K562 (cell line): ENCODE measurements at regions not wholly inside any gene's neighbourhood (a gene's known extent, or its start where the extent isn't known, plus 50 kb on each side); places are given as distances from the start of the nearest gene placed in this dataset.

ENCODE experiments used
- ATAC-seq: fragments of 200-7000 bp; cut with Tn5 transposase; 3 replicates; pipeline ENCODE4 v1.9.1; 2020; ENCODE audit warnings: moderate library complexity
- BruUV-seq: library from RNA; stranded (reverse); fragments of 400-500 nt; replicated peaks from 2 replicates; lab custom pipeline; 2021; lab: Mats Ljungman, UMichigan
- CTCF ChIA-PET: fragments of 300-600 bp; formaldehyde crosslinking; extraction: SDS; loops from one replicate; lab custom pipeline; 2021; ENCODE audit warnings: low intra/inter-chr PET ratio; lab: Yijun Ruan, JAX
- POLR2A ChIA-PET: fragments of 300-600, 350-650 bp; sonication (Branson Sonifier 250); formaldehyde crosslinking; extraction: SDS; loops from one replicate; lab custom pipeline; 2021; ENCODE audit warnings: antibody characterized with exemption, inconsistent platforms; lab: Yijun Ruan, JAX
- DNase-seq, 4 experiments: peaks; one replicate each; pipeline versions ENCODE4 v3.0.0 to v3.0.0-alpha.2; 2011 to 2018; ENCODE audit warnings: low spot score in 3 of 4, mixed read lengths in 3 of 4; ENCODE audit errors: extremely low read depth in 1 of 4
- FAIRE-seq: peaks from 2 replicates; lab custom pipeline; 2011; peaks lifted over from hg19 to GRCh38; lab: Jason Lieb, UNC
- H2AFZ ChIP-seq: 2 replicates; pipeline ENCODE4 v1.6.0; 2011; ENCODE audit warnings: low read depth, low read length, control low read depth, inconsistent platforms
- H3K27ac ChIP-seq: fragments of 200-600 bp; 3 replicates; pipeline ENCODE4 v1.8.0; 2011; ENCODE audit warnings: low read depth, mild to moderate bottlenecking, control low read depth, inconsistent platforms, low read length, moderate library complexity, mixed read lengths; ENCODE audit errors: extremely low read depth
- H3K27me3 ChIP-seq, 2 experiments: fragments of 300-600 bp in 1 of 2; 2 replicates in 1 of 2; 3 replicates in 1 of 2; pipeline versions ENCODE4 v1.6.0 to v1.8.0; 2011; ENCODE audit warnings: inconsistent platforms in 2 of 2, low read length in 2 of 2, mild to moderate bottlenecking in 1 of 2, mixed read lengths in 1 of 2, moderate library complexity in 1 of 2; ENCODE audit not compliant: control insufficient read depth in 2 of 2, insufficient read depth in 2 of 2
- H3K36me3 ChIP-seq: fragments of 300-600 bp; 3 replicates; pipeline ENCODE4 v1.8.0; 2011; ENCODE audit warnings: mild to moderate bottlenecking, low read length, inconsistent platforms; ENCODE audit not compliant: control insufficient read depth, insufficient read depth
- H3K4me1 ChIP-seq, 2 experiments: fragments of 200-600 bp in 1 of 2; replicated peaks in 1 of 2; 2 replicates in 1 of 2; 3 replicates in 1 of 2; pipeline versions ENCODE4 v1.5.1 to v1.8.0; 2011; ENCODE audit warnings: inconsistent platforms in 2 of 2, low read length in 2 of 2, mild to moderate bottlenecking in 1 of 2, mixed read lengths in 1 of 2, moderate library complexity in 1 of 2; ENCODE audit not compliant: control insufficient read depth in 2 of 2, insufficient read depth in 2 of 2
- H3K4me2 ChIP-seq: 2 replicates; pipeline ENCODE4 v1.6.1; 2011; ENCODE audit warnings: low read length, control low read depth, inconsistent platforms, mixed read lengths; ENCODE audit not compliant: insufficient read depth
- H3K4me3 ChIP-seq: fragments of 200-600 bp; sonication (generic), shearing (Covaris generic); 2 replicates; pipeline ENCODE4 v1.5.1; 2016; ENCODE audit warnings: control low read depth, inconsistent platforms
- H3K79me2 ChIP-seq: fragments of 200-600 bp; 3 replicates; pipeline ENCODE4 v1.8.0; 2011; ENCODE audit warnings: low read length, inconsistent platforms; ENCODE audit not compliant: control insufficient read depth, insufficient read depth
- H3K9ac ChIP-seq, 2 experiments: 2 replicates each; pipeline versions ENCODE4 v1.6.0 to v1.6.1; 2011; ENCODE audit warnings: low read depth in 2 of 2, low read length in 2 of 2, control low read depth in 1 of 2, inconsistent platforms in 1 of 2, mild to moderate bottlenecking in 1 of 2, mixed read lengths in 1 of 2; ENCODE audit not compliant: insufficient read depth in 1 of 2
- H3K9me1 ChIP-seq: one replicate; pipeline ENCODE4 v1.6.0; 2011; ENCODE audit warnings: inconsistent platforms, mild to moderate bottlenecking, low read length, moderate library complexity; ENCODE audit not compliant: control insufficient read depth, insufficient read depth
- H3K9me3 ChIP-seq: replicated peaks from 2 replicates; pipeline ENCODE4 v1.5.1; 2011; ENCODE audit warnings: low read depth, low read length, inconsistent platforms; ENCODE audit not compliant: control insufficient read depth, insufficient read depth
- H4K20me1 ChIP-seq: replicated peaks from 2 replicates; pipeline ENCODE4 v1.6.1; 2011; ENCODE audit warnings: low read length, inconsistent platforms, mixed read lengths; ENCODE audit not compliant: control insufficient read depth, insufficient read depth
- CBFA2T2 ChIP-seq: fragments of 450-650 bp; conservative IDR thresholded peaks from 2 replicates; pipeline ENCODE4 v1.6.1; 2017; ENCODE audit warnings: mild to moderate bottlenecking
- JUN ChIP-seq, 2 experiments: sonication (generic) in 1 of 2; formaldehyde crosslinking in 1 of 2; IDR thresholded peaks; 2 replicates each; pipeline versions ENCODE4 v1.6.1 to v1.8.0; 2012 to 2022; ENCODE audit warnings: borderline replicate concordance in 2 of 2, mild to moderate bottlenecking in 2 of 2, improper control_type of control experiment in 1 of 2, low read depth in 1 of 2, low read length in 1 of 2, missing genetic modification reagents in 1 of 2
- NFYB ChIP-seq: IDR thresholded peaks from 2 replicates; pipeline ENCODE4 v1.6.1; 2011; ENCODE audit warnings: mild to moderate bottlenecking, moderate library complexity; ENCODE audit not compliant: insufficient read length; ENCODE audit errors: extremely low read depth
- PPARD ChIP-seq: fragments of 250-450 bp; sonication (Bioruptor Pico); IDR thresholded peaks from 2 replicates; pipeline ENCODE4 v1.8.0; 2022; ENCODE audit warnings: inconsistent platforms, mild to moderate bottlenecking, moderate library complexity
- RAD21 ChIP-seq, 2 experiments: fragments of 250-450 bp in 1 of 2; fragments of 450-650 bp in 1 of 2; sonication (Bioruptor Pico) in 1 of 2; formaldehyde crosslinking in 1 of 2; IDR thresholded peaks in 1 of 2; conservative IDR thresholded peaks in 1 of 2; 2 replicates each; pipeline versions ENCODE4 v1.4.0 to v1.8.0; 2020 to 2022; ENCODE audit warnings: mild to moderate bottlenecking in 2 of 2, moderate library complexity in 1 of 2
- SMARCE1 ChIP-seq: fragments of 450-650 bp; IDR thresholded peaks from 2 replicates; pipeline ENCODE4 v1.7.1; 2016; ENCODE audit warnings: mild to moderate bottlenecking
- ZNF140 ChIP-seq: fragments of 250-450 bp; sonication (Bioruptor Pico); IDR thresholded peaks from 2 replicates; pipeline ENCODE4 v1.8.0; 2021; ENCODE audit warnings: moderate library complexity, mild to moderate bottlenecking, inconsistent platforms
- ZNF324 ChIP-seq: fragments of 250-450 bp; sonication (Bioruptor Pico); IDR thresholded peaks from 2 replicates; pipeline ENCODE4 v1.4.0; 2020; ENCODE audit warnings: mild to moderate bottlenecking
- WGBS: fragments of 100-300 bp; shearing (Covaris generic); methylation state at CpG from one replicate; pipeline ENCODE4 v1.1.6; 2016; ENCODE audit warnings: low coverage, mixed read lengths; ENCODE audit not compliant: insufficient coverage; ENCODE audit errors: missing lambda C conversion rate; 5-methylcytosine and 5-hydroxymethylcytosine counted together
- in situ Hi-C: fragments of 300-500 bp; cut with MboI; formaldehyde crosslinking; loops from 4 replicates; pipeline ENCODE4 v1.15.0; 2018; ENCODE audit warnings: inconsistent platforms, mixed read lengths
- intact Hi-C: fragments of 100-400 bp; cut with micrococcal nuclease; formaldehyde crosslinking; loops from 2 replicates; pipeline ENCODE4 v1.14.2; 2022

GRCh38 chr3:168436245-168436724, 340.6 kb upstream of the GOLIM4 start:
- no TSS peak for BruUV-seq
- H3K27ac ChIP-seq: no peak overlapping the region
- in situ Hi-C loops (no loop called here), intact Hi-C loops (no loop called here)
- FAIRE-seq (no peak), DNase-seq (no peak), ATAC-seq (no peak)
- H3K27me3 ChIP-seq: no peaks in the 10 kb centered on the region
- H3K9ac ChIP-seq: no peak overlapping the region
- POLR2A ChIA-PET: no interaction called here
- no peaks in the 10 kb centered on the region for H3K36me3 ChIP-seq
- no peaks in the 10 kb centered on the region for H3K9me3 ChIP-seq
- H3K9me1 ChIP-seq: no peaks in the 10 kb centered on the region
- H4K20me1 ChIP-seq: no peaks in the 10 kb centered on the region
- H2AFZ ChIP-seq: no peak overlapping the region
- 0% methylated on average over 1 of the region's 1 CpG for WGBS
- CTCF ChIA-PET: no interaction called here
- no peaks in the 10 kb centered on the region for H3K79me2 ChIP-seq
- H3K4me3 ChIP-seq: no peak overlapping the region
- H3K4me2 ChIP-seq: no peak overlapping the region
- TF ChIP-seq CBFA2T2: no peak
- TF ChIP-seq JUN (IDR thresholded peaks at IDR 0.05; ENCODE audit: borderline replicate concordance, low read depth, low read length): no peak
- TF ChIP-seq JUN (CRISPR knock-in tag; IDR thresholded peaks at IDR 0.05; ENCODE audit: borderline replicate concordance): no peak
- no peak for TF ChIP-seq PPARD (CRISPR knock-in tag)
- no peak for TF ChIP-seq RAD21 (CRISPR knock-in tag; conservative IDR thresholded peaks at IDR 0.05 in 1 of 2, IDR thresholded peaks at IDR 0.05 in 1 of 2)
- no peak for TF ChIP-seq SMARCE1
- peak; percentile 62 for TF ChIP-seq NFYB
- TF ChIP-seq ZNF324 (CRISPR knock-in tag): no peak
- TF ChIP-seq ZNF140 (CRISPR knock-in tag): no peak
- H3K4me1 ChIP-seq: no peaks in the 10 kb centered on the region
